ENCODE measurements at regions not wholly inside any gene's neighbourhood (a gene's known extent, or its start where the extent isn't known, plus 50 kb on each side); places are given as distances from the start of the nearest gene placed in this dataset.

GRCh38 chr13:62613819-62614218, 1198.2 kb upstream of the PCDH20 start:
- no peak for TF ChIP-seq ZFX (IDR thresholded peaks at IDR 0.05)
- TF ChIP-seq, protein P1, sequence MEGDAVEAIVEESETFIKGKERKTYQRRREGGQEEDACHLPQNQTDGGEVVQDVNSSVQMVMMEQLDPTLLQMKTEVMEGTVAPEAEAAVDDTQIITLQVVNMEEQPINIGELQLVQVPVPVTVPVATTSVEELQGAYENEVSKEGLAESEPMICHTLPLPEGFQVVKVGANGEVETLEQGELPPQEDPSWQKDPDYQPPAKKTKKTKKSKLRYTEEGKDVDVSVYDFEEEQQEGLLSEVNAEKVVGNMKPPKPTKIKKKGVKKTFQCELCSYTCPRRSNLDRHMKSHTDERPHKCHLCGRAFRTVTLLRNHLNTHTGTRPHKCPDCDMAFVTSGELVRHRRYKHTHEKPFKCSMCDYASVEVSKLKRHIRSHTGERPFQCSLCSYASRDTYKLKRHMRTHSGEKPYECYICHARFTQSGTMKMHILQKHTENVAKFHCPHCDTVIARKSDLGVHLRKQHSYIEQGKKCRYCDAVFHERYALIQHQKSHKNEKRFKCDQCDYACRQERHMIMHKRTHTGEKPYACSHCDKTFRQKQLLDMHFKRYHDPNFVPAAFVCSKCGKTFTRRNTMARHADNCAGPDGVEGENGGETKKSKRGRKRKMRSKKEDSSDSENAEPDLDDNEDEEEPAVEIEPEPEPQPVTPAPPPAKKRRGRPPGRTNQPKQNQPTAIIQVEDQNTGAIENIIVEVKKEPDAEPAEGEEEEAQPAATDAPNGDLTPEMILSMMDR (conservative IDR thresholded peaks at IDR 0.05) = no peak
- no peak overlapping the region for H3K27ac ChIP-seq

DNA sequence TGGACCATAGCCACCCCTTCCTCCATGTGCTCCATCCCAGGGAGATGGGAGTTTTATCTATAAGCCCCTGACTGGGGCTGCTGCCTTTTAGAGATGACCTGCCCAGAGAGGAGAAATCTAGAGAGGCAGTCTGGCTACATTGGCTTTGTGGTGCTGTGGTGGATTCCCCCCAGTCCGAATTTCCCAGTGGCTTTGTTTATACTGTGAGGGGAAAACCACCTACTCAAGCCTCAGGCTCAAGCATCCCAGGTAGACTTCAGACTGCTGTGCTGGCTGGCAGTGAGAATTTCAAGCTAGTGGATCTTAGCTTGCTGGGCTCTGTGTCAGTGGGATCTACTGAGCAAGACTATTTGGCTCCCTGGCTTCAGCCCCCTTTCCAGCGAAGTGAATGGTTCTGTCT, 1195.7 kb upstream of the PCDH20 start:
- no peak for TF ChIP-seq ZFX (IDR thresholded peaks at IDR 0.05)
- TF ChIP-seq, protein P1 (conservative IDR thresholded peaks at IDR 0.05) = no peak
- no peak overlapping the region for H3K27ac ChIP-seq

DNA sequence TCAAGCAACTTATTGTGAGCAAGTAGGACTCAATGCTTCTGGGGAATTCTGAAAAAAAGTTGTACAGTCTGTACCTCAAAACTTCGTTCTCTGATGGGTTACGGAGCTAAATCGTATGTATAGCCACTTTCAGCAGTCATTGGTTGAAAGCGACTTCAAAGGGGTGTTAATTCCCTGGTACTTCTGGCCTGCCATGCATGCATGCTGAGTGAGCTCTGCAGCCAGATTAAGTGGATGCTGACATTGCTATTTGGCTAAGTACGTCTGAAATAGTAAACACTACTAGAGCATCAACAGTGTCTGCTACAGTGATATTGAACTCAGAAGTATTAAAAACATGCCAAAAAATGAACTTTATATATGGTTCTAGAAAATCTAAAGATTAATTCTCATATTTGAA, 1183.1 kb upstream of the PCDH20 start:
- TF ChIP-seq, protein P1 (conservative IDR thresholded peaks at IDR 0.05) = no peak
- no peak for TF ChIP-seq ZFX (IDR thresholded peaks at IDR 0.05)
- H3K27ac ChIP-seq = no peak overlapping the region

DNA sequence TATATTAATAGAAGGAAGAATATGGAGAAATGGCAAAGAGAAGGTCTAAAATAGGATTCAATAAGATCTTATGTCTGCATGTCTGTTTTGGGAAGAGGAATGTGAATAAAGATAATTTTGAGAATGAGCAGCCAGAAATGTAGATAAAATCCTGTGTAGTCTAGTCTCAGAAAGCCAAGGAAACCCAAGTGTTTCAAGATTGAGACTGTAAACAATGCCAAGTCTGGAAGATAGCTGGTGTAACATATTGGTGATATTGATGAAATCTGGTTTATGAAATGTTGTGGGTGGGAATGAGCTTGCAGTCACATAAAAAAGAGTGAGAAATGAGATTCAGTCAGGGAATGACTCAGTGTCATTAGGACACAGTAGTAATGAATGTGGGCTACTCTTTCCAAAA, 1180.3 kb upstream of the PCDH20 start:
- TF ChIP-seq, protein P1 (conservative IDR thresholded peaks at IDR 0.05) = no peak
- no peak for TF ChIP-seq ZFX (IDR thresholded peaks at IDR 0.05)
- no peak overlapping the region for H3K27ac ChIP-seq

GRCh38 chr13:62593804-62594203, 1178.2 kb upstream of the PCDH20 start:
- no peak overlapping the region for H3K27ac ChIP-seq
- TF ChIP-seq, protein P1 (conservative IDR thresholded peaks at IDR 0.05) = no peak
- no peak for TF ChIP-seq ZFX (IDR thresholded peaks at IDR 0.05)

DNA sequence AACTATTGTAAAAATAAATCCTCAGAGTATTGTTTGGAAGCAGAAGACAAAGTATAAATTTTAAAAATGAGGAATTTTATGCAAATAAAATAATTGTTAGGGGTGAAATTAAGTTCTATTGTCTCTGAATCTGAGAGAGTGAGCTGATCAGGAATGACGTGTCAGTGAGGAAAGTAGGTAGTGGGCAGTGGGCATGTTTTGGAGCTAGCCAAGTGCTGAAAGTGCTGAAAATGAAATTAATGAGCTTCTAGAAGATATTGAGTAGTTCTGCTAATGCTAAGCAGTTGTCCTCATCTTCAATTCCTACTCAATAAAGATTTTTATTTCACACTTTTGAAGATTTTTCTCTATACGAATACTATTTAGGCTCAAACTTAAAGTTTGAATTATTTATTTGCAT, 1167.8 kb upstream of the PCDH20 start:
- TF ChIP-seq, protein P1 (conservative IDR thresholded peaks at IDR 0.05) = no peak
- TF ChIP-seq ZFX (IDR thresholded peaks at IDR 0.05) = no peak
- no peak overlapping the region for H3K27ac ChIP-seq

GRCh38 chr13:62578402-62578801, 1162.8 kb upstream of the PCDH20 start:
- no peak for TF ChIP-seq ZFX (IDR thresholded peaks at IDR 0.05)
- TF ChIP-seq, protein P1 (conservative IDR thresholded peaks at IDR 0.05) = no peak
- no peak overlapping the region for H3K27ac ChIP-seq

Data from C4-2B (cell line).